B cell (primary cell): ENCODE measurements at regions not wholly inside any gene's neighbourhood (a gene's known extent, or its start where the extent isn't known, plus 50 kb on each side); places are given as distances from the start of the nearest gene placed in this dataset.

ENCODE experiments used
- ATAC-seq: fragments of 200-7000 bp; cut with Tn5 transposase; one replicate; pipeline ENCODE4 v1.10.0; 2021; ENCODE audit warnings: low read depth, mild to moderate bottlenecking, moderate number of reproducible peaks, moderate library complexity
- CTCF ChIA-PET: fragments of 350-600 bp; sonication (Branson Sonifier 250); formaldehyde crosslinking; loops from one replicate; lab custom pipeline; 2021; ENCODE audit warnings: antibody characterized with exemption, inconsistent platforms; lab: Charles Lee
- POLR2A ChIA-PET: fragments of 350-600 bp; sonication (Branson Sonifier 250); formaldehyde crosslinking; loops from one replicate; lab custom pipeline; 2021; ENCODE audit warnings: antibody characterized with exemption; lab: Charles Lee
- DNase-seq: peaks from one replicate; pipeline ENCODE4 v3.0.0; 2013
- H2AFZ ChIP-seq: 2 replicates; pipeline ENCODE4 v1.6.1; 2012; ENCODE audit warnings: mild to moderate bottlenecking, low read depth, low read length; ENCODE audit not compliant: insufficient read depth, poor library complexity, severe bottlenecking
- H3K27ac ChIP-seq, 2 donors: 1 replicate in 1 of 2; 2 replicates in 1 of 2; pipeline ENCODE4 v1.5.1; 2012 to 2013; ENCODE audit warnings: low read length in 2 of 2, mild to moderate bottlenecking in 2 of 2, moderate library complexity in 1 of 2
- H3K27me3 ChIP-seq, 4 experiments: fragments of 200-600 bp in 1 of 4; sonication (generic) in 1 of 4; replicated peaks in 1 of 4; 1 replicate in 2 of 4; 2 replicates in 2 of 4; pipeline versions ENCODE4 v1.6.1 to v1.7.0; 2013 to 2016; ENCODE audit warnings: low read length in 3 of 4, mild to moderate bottlenecking in 2 of 4, mixed read lengths in 1 of 4, moderate library complexity in 1 of 4; ENCODE audit not compliant: insufficient read depth in 4 of 4, control insufficient read depth in 3 of 4; ENCODE audit errors: control extremely low read depth in 1 of 4
- H3K36me3 ChIP-seq, 2 experiments: replicated peaks in 1 of 2; 1 replicate in 1 of 2; 2 replicates in 1 of 2; pipeline versions ENCODE4 v1.6.1 to v1.7.1; 2013; ENCODE audit warnings: low read length in 1 of 2; ENCODE audit not compliant: insufficient read depth in 2 of 2, control insufficient read depth in 1 of 2; ENCODE audit errors: control extremely low read depth in 1 of 2, extremely low read depth in 1 of 2
- H3K4me1 ChIP-seq, 2 donors: fragments of 200-600 bp in 1 of 2; sonication (generic) in 1 of 2; 1 replicate in 1 of 2; 2 replicates in 1 of 2; pipeline versions ENCODE4 v1.5.1 to v1.6.1; 2013 to 2017; ENCODE audit warnings: low read length in 2 of 2; ENCODE audit not compliant: control insufficient read depth in 2 of 2, insufficient read depth in 2 of 2
- H3K4me2 ChIP-seq: replicated peaks from 2 replicates; pipeline ENCODE3; 2012; ENCODE audit warnings: mild to moderate bottlenecking, low read depth, low read length; ENCODE audit not compliant: poor library complexity, severe bottlenecking
- H3K4me3 ChIP-seq, 5 experiments: fragments of 200-600 bp in 1 of 5; sonication (generic) in 1 of 5; 1 replicate in 3 of 5; 2 replicates in 2 of 5; pipeline versions ENCODE4 v1.5.1 to v1.7.0; 2011 to 2016; ENCODE audit warnings: low read length in 4 of 5, mild to moderate bottlenecking in 4 of 5, low read depth in 2 of 5, control low read depth in 1 of 5, moderate library complexity in 1 of 5; ENCODE audit not compliant: insufficient read depth in 1 of 5; ENCODE audit errors: control extremely low read depth in 1 of 5, extremely low read depth in 1 of 5
- H3K79me2 ChIP-seq: fragments of 200-600 bp; sonication (generic); one replicate; pipeline ENCODE4 v1.6.0; 2016; ENCODE audit warnings: low read length; ENCODE audit not compliant: control insufficient read depth, insufficient read depth
- H3K9ac ChIP-seq: fragments of 200-600 bp; sonication (generic); 2 replicates; pipeline ENCODE4 v1.6.1; 2017; ENCODE audit warnings: mild to moderate bottlenecking, low read length, moderate library complexity
- H3K9me3 ChIP-seq, 3 donors: one replicate each; pipeline versions ENCODE4 v1.6.1 to v1.7.1; 2013; ENCODE audit warnings: low read length in 2 of 3; ENCODE audit not compliant: control insufficient read depth in 2 of 3, insufficient read depth in 1 of 3; ENCODE audit errors: control extremely low read depth in 1 of 3
- H4K20me1 ChIP-seq: 2 replicates; pipeline ENCODE4 v1.6.0; 2012; ENCODE audit warnings: mild to moderate bottlenecking, low read length; ENCODE audit not compliant: insufficient read depth, control insufficient read depth, poor library complexity, severe bottlenecking
- H3K27ac Mint-ChIP-seq: one replicate; pipeline ENCODE4 v1.8.0; 2021; ENCODE audit warnings: mixed read lengths
- H3K27me3 Mint-ChIP-seq: one replicate; pipeline ENCODE4 v1.8.0; 2021; ENCODE audit warnings: mixed read lengths
- H3K4me1 Mint-ChIP-seq: one replicate; pipeline ENCODE4 v1.8.0; 2021; ENCODE audit warnings: mixed read lengths
- H3K4me3 Mint-ChIP-seq: one replicate; pipeline ENCODE4 v1.8.0; 2021; ENCODE audit warnings: mixed read lengths
- H3K9me3 Mint-ChIP-seq: one replicate; pipeline ENCODE4 v1.8.0; 2022; ENCODE audit warnings: mixed read lengths; ENCODE audit not compliant: insufficient read depth
- CTCF ChIP-seq: fragments of 200-600 bp; IDR thresholded peaks from one replicate; pipeline ENCODE4 v1.8.0; 2022; ENCODE audit warnings: antibody characterized with exemption, mild to moderate bottlenecking
- EZH2 ChIP-seq: IDR thresholded peaks from 2 replicates; pipeline ENCODE4 v1.6.1; 2012; ENCODE audit warnings: borderline replicate concordance, low read depth, mild to moderate bottlenecking, moderate library complexity, low read length; ENCODE audit not compliant: insufficient read depth, poor library complexity, severe bottlenecking
- WGBS: methylation state at CpG from one replicate; pipeline ENCODE4 v1.1.5; 2013; ENCODE audit warnings: missing lambda C conversion rate; ENCODE audit not compliant: insufficient coverage; 5-methylcytosine and 5-hydroxymethylcytosine counted together
- intact Hi-C: fragments of 100-400 bp; cut with micrococcal nuclease; formaldehyde crosslinking; loops from one replicate; pipeline ENCODE4 v1.10.0; 2022

- WGBS, result no CpG with 5 or more reads among the region's 2 CpGs
- ChIA-PET CTCF (no interaction called here), POLR2A (no interaction called here)
- no peak overlapping the region for H3K4me3 Mint-ChIP-seq
- H3K9me3 Mint-ChIP-seq, result no peaks in the 10 kb centered on the region
- Histone ChIP-seq H3K27me3 (no peaks in the 10 kb centered on the region), H3K4me1 (no peaks in the 10 kb centered on the region), H3K9ac (no peak overlapping the region), H3K9me3 (no peaks in the 10 kb centered on the region), H3K27ac (no peak overlapping the region), H3K4me3 (no peak overlapping the region), H3K36me3 (no peaks in the 10 kb centered on the region), H3K4me2 (no peak overlapping the region), H2AFZ (no peak overlapping the region), H4K20me1 (no peaks in the 10 kb centered on the region), H3K79me2 (no peaks in the 10 kb centered on the region)
- H3K27ac Mint-ChIP-seq, result no peak overlapping the region
- no peaks in the 10 kb centered on the region for H3K4me1 Mint-ChIP-seq
- TF ChIP-seq EZH2 (no peak), CTCF (no peak)
- intact Hi-C loops, result no loop called here
- no peak for ATAC-seq
- no peak for DNase-seq
- H3K27me3 Mint-ChIP-seq, result no peaks in the 10 kb centered on the region
These were observed 203.2 kb upstream of the SEMA3E start for GRCh38 chr7:83852136-83852535.

- ATAC-seq (no peak), DNase-seq (no peak)
- no peak overlapping the region for H3K27ac ChIP-seq
- no peaks in the 10 kb centered on the region for H3K4me1 ChIP-seq
- H3K36me3 ChIP-seq, result no peaks in the 10 kb centered on the region
- H4K20me1 ChIP-seq, result no peaks in the 10 kb centered on the region
- ChIA-PET POLR2A (no interaction called here), CTCF (no interaction called here)
- TF ChIP-seq EZH2 (no peak), CTCF (no peak)
- no peak overlapping the region for H3K4me3 Mint-ChIP-seq
- WGBS, result no CpG with 5 or more reads among the region's 1 CpG
- H3K9me3 ChIP-seq, result no peaks in the 10 kb centered on the region
- no peaks in the 10 kb centered on the region for H3K79me2 ChIP-seq
- H3K4me2 ChIP-seq, result no peak overlapping the region
- H2AFZ ChIP-seq, result no peak overlapping the region
- H3K27ac Mint-ChIP-seq, result no peak overlapping the region
- H3K9me3 Mint-ChIP-seq, result no peaks in the 10 kb centered on the region
- no peak overlapping the region for H3K9ac ChIP-seq
- no peaks in the 10 kb centered on the region for H3K4me1 Mint-ChIP-seq
- no peaks in the 10 kb centered on the region for H3K27me3 ChIP-seq
- H3K4me3 ChIP-seq, result no peak overlapping the region
- intact Hi-C loops, result no loop called here
- no peaks in the 10 kb centered on the region for H3K27me3 Mint-ChIP-seq
These were observed 202.6 kb upstream of the SEMA3E start for GRCh38 chr7:83851551-83851950.
